A673 (cell line): ENCODE measurements at regions not wholly inside any gene's neighbourhood (a gene's known extent, or its start where the extent isn't known, plus 50 kb on each side); places are given as distances from the start of the nearest gene placed in this dataset.

Experiments used
- BruUV-seq: library from RNA; stranded (reverse); fragments of 400-500 nt; replicated peaks from 2 replicates; lab custom pipeline; 2021; lab: Mats Ljungman, UMichigan
- CTCF ChIA-PET: fragments of 300-600 bp; sonication (Branson Sonifier 250); formaldehyde crosslinking; loops from one replicate; lab custom pipeline; 2022; ENCODE audit warnings: antibody characterized with exemption; lab: Charles Lee
- POLR2A ChIA-PET: fragments of 300-600 bp; sonication (Branson Sonifier 250); formaldehyde crosslinking; loops from one replicate; lab custom pipeline; 2022; ENCODE audit warnings: antibody characterized with exemption; ENCODE audit not compliant: low non-redundant PET; lab: Charles Lee
- DNase-seq: peaks from one replicate; pipeline ENCODE4 v3.0.0-alpha.2; 2015; ENCODE audit warnings: low spot score
- H3K27ac ChIP-seq: fragments of 200-600 bp; sonication (generic); 2 replicates; pipeline ENCODE4 v1.5.1; 2016; ENCODE audit warnings: mixed run types, low read depth, mild to moderate bottlenecking, mixed read lengths, antibody characterized with exemption, low read length; ENCODE audit not compliant: poor library complexity, severe bottlenecking
- H3K27me3 ChIP-seq: fragments of 200-600 bp; sonication (generic); replicated peaks from 2 replicates; pipeline ENCODE4 v1.6.1; 2017; ENCODE audit warnings: mixed run types, low read depth, mild to moderate bottlenecking, mixed read lengths, antibody characterized with exemption, low read length; ENCODE audit not compliant: insufficient read depth, poor library complexity
- H3K36me3 ChIP-seq: fragments of 200-600 bp; sonication (generic); 2 replicates; pipeline ENCODE4 v1.6.1; 2016; ENCODE audit warnings: mixed run types, mild to moderate bottlenecking, mixed read lengths, antibody characterized with exemption, low read length; ENCODE audit not compliant: insufficient read depth, poor library complexity, severe bottlenecking
- H3K4me1 ChIP-seq: fragments of 200-600 bp; sonication (generic); 2 replicates; pipeline ENCODE4 v1.6.1; 2017; ENCODE audit warnings: mixed run types, mild to moderate bottlenecking, mixed read lengths, antibody characterized with exemption, low read length; ENCODE audit not compliant: insufficient read depth, poor library complexity, severe bottlenecking
- H3K4me3 ChIP-seq: fragments of 200-600 bp; sonication (generic); 2 replicates; pipeline ENCODE4 v1.5.1; 2016; ENCODE audit warnings: low read depth, mixed run types, mild to moderate bottlenecking, mixed read lengths, low read length; ENCODE audit not compliant: poor library complexity, severe bottlenecking
- H3K9me3 ChIP-seq: fragments of 200-600 bp; sonication (generic); 2 replicates; pipeline ENCODE4 v1.6.1; 2016; ENCODE audit warnings: mixed run types, low read depth, mild to moderate bottlenecking, mixed read lengths, antibody characterized with exemption, low read length; ENCODE audit not compliant: poor library complexity, severe bottlenecking
- EZH2 ChIP-seq: fragments of 200-600 bp; sonication (generic); IDR thresholded peaks from 2 replicates; pipeline ENCODE4 v1.6.1; 2017; ENCODE audit warnings: borderline replicate concordance, low read depth, mild to moderate bottlenecking, mixed read lengths, antibody characterized with exemption, low read length; ENCODE audit not compliant: poor library complexity, severe bottlenecking
- intact Hi-C: fragments of 100-400 bp; cut with micrococcal nuclease; formaldehyde crosslinking; loops from one replicate; pipeline ENCODE4 v1.10.0; 2022; ENCODE audit not compliant: unreplicated experiment
- TF ChIP-seq, protein P1 (sequence below): fragments of 300-800, 200-600 bp; sonication (generic); conservative IDR thresholded peaks from 2 replicates; pipeline ENCODE4 v1.5.1; 2017; ENCODE audit warnings: low read depth, mild to moderate bottlenecking, antibody characterized with exemption, low read length, moderate library complexity, mixed read lengths

DNA sequence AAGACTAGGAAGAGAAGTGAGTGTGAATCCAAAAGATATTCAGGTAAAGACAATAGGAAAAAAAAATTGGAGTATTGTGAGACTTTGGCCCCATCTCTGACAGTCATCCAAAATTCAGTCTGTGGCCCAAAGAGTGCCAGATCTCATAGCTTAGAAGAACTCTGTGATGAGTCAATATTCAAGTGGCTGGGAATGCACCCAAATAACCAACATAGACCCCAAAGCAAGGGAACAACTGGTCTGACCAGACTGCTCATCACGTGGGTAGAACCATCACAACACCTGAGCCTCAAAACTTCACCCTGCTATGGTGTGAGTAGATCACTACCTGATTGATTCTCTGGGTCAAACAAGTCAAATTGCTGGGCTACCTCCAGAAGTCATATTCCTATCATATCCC is 51.1 kb upstream of the TRDN start:
- no peaks in the 10 kb centered on the region for H3K36me3 ChIP-seq
- TF ChIP-seq EZH2: no peak
- TF ChIP-seq, protein P1, sequence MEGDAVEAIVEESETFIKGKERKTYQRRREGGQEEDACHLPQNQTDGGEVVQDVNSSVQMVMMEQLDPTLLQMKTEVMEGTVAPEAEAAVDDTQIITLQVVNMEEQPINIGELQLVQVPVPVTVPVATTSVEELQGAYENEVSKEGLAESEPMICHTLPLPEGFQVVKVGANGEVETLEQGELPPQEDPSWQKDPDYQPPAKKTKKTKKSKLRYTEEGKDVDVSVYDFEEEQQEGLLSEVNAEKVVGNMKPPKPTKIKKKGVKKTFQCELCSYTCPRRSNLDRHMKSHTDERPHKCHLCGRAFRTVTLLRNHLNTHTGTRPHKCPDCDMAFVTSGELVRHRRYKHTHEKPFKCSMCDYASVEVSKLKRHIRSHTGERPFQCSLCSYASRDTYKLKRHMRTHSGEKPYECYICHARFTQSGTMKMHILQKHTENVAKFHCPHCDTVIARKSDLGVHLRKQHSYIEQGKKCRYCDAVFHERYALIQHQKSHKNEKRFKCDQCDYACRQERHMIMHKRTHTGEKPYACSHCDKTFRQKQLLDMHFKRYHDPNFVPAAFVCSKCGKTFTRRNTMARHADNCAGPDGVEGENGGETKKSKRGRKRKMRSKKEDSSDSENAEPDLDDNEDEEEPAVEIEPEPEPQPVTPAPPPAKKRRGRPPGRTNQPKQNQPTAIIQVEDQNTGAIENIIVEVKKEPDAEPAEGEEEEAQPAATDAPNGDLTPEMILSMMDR: no peak
- POLR2A ChIA-PET: no interaction called here
- DNase-seq: no peak
- no peaks in the 10 kb centered on the region for H3K9me3 ChIP-seq
- H3K27ac ChIP-seq: no peak overlapping the region
- intact Hi-C loops: no loop called here
- CTCF ChIA-PET: no interaction called here
- H3K27me3 ChIP-seq: no peaks in the 10 kb centered on the region
- no peaks in the 10 kb centered on the region for H3K4me1 ChIP-seq
- BruUV-seq: no TSS peak
- H3K4me3 ChIP-seq: no peak overlapping the region
